ENCODE measurements at regions not wholly inside any gene's neighbourhood (a gene's known extent, or its start where the extent isn't known, plus 50 kb on each side); places are given as distances from the start of the nearest gene placed in this dataset.

GRCh38 chr13:80598189-80598588 is 257.3 kb upstream of the SPRY2 start:
- ChIA-PET CTCF (no interaction called here), POLR2A (ENCODE audit: unreplicated experiment) (no interaction called here)
- no peaks in the 10 kb centered on the region for H3K9me1 ChIP-seq (ENCODE audit: insufficient read depth, low read length)
- H3K4me1 ChIP-seq (ENCODE audit: control insufficient read depth, insufficient read depth, low read length), result no peaks in the 10 kb centered on the region
- H3K14ac ChIP-seq (replicated peaks; ENCODE audit: low read depth, low read length), result no peak overlapping the region
- H4K20me1 ChIP-seq (ENCODE audit: insufficient read depth, low read length), result no peaks in the 10 kb centered on the region
- H3K4ac ChIP-seq (ENCODE audit: low read depth, low read length), result no peak overlapping the region
- DNase-seq (no peak), ATAC-seq (ENCODE audit: low read depth) (no peak)
- in situ Hi-C loops (cut with MboI; ENCODE audit: low sequenced_read_pairs) (no loop called here), intact Hi-C loops (cut with micrococcal nuclease) (no loop called here), dilution Hi-C loops (cut with HindIII; ENCODE audit: low sequenced_read_pairs, unreplicated experiment) (no loop called here)
- no peak overlapping the region for H2BK5ac ChIP-seq (ENCODE audit: low read depth, low read length, poor library complexity, severe bottlenecking)
- H3K27me3 ChIP-seq (ENCODE audit: control insufficient read depth, insufficient read depth, low read length), result no peaks in the 10 kb centered on the region
- H3K27ac ChIP-seq (ENCODE audit: insufficient read depth, low read length), result no peak overlapping the region
- H2AFZ ChIP-seq (replicated peaks; ENCODE audit: low read length, poor library complexity), result no peak overlapping the region
- TF ChIP-seq CHD1 (IDR thresholded peaks at IDR 0.05; ENCODE audit: low read depth, low read length), result no peak
- TF ChIP-seq MXI1 (IDR thresholded peaks at IDR 0.05; ENCODE audit: borderline replicate concordance, low read depth, low read length), result no peak
- no peak for TF ChIP-seq MAFK (IDR thresholded peaks at IDR 0.05; ENCODE audit: low read depth, low read length)
- no peak for TF ChIP-seq MAZ (IDR thresholded peaks at IDR 0.05; ENCODE audit: borderline replicate concordance, low read depth, low read length)
- no peak for TF ChIP-seq POLR2A (IDR thresholded peaks at IDR 0.05; ENCODE audit: low read depth, low read length)
- TF ChIP-seq ELK1 (IDR thresholded peaks at IDR 0.05; ENCODE audit: borderline replicate concordance, low read depth, low read length), result no peak
- TF ChIP-seq RAD21 (IDR thresholded peaks at IDR 0.05; ENCODE audit: low read length), result no peak
- no peak overlapping the region for H4K91ac ChIP-seq (ENCODE audit: insufficient read depth, low read depth, low read length)
- no peak overlapping the region for H3K4me2 ChIP-seq (ENCODE audit: low read depth, low read length)
- H2BK120ac ChIP-seq (ENCODE audit: low read depth, low read length), result no peak overlapping the region
- H3K23ac ChIP-seq (ENCODE audit: low read depth, low read length), result no peak overlapping the region
- no peak overlapping the region for H3K9ac ChIP-seq (ENCODE audit: low read depth, low read length)
- H2AK9ac ChIP-seq (replicated peaks; ENCODE audit: low read depth, low read length, poor library complexity), result no peak overlapping the region
- no peak overlapping the region for H2AK5ac ChIP-seq (ENCODE audit: low read depth, low read length)
- H2BK20ac ChIP-seq (ENCODE audit: low read depth, low read length), result no peak overlapping the region
- no peaks in the 10 kb centered on the region for H3K9me3 ChIP-seq (ENCODE audit: control insufficient read depth, insufficient read depth, low read length)
- no peaks in the 10 kb centered on the region for H3K79me1 ChIP-seq (ENCODE audit: low read depth in 1 of 2, low read length in 2 of 2)
- no peak overlapping the region for H3K56ac ChIP-seq (ENCODE audit: extremely low read depth, insufficient read depth, low read length)
- no peak overlapping the region for H4K5ac ChIP-seq (ENCODE audit: low read depth, low read length)
- H3K36me3 ChIP-seq (ENCODE audit: control insufficient read depth, insufficient read depth, low read length), result no peaks in the 10 kb centered on the region
- 57% methylated on average over 1 of the region's 3 CpGs; no CpG with 5 or more reads in 1 of the 2 experiments for WGBS, 2 experiments (ENCODE audit: extremely low coverage in 2 of 2, insufficient read length in 1 of 2)
- no peak overlapping the region for H3K4me3 ChIP-seq (ENCODE audit: insufficient read depth, low read depth, low read length)
- no peak overlapping the region for H2BK15ac ChIP-seq (ENCODE audit: low read depth, low read length)
- BruUV-seq (replicated peaks), result no TSS peak
- H4K8ac ChIP-seq (ENCODE audit: low read depth in 2 of 2, low read length in 2 of 2), result no peak overlapping the region
- no peak overlapping the region for H3K18ac ChIP-seq (ENCODE audit: low read depth, low read length)

Measured in IMR-90 (cell line).